OCI-LY7 (cell line): ENCODE measurements at regions not wholly inside any gene's neighbourhood (a gene's known extent, or its start where the extent isn't known, plus 50 kb on each side); places are given as distances from the start of the nearest gene placed in this dataset.

Experiments
- EZH2phosphoT487 ChIP-seq: fragments of 200-600 bp; sonication (generic); IDR thresholded peaks from 2 replicates; pipeline ENCODE4 v1.6.1; 2018; ENCODE audit warnings: low read depth, borderline replicate concordance, mild to moderate bottlenecking, mixed run types, antibody characterized with exemption, low read length, moderate library complexity, mixed read lengths
- TF ChIP-seq, protein P1 (sequence below): fragments of 200-600 bp; sonication (generic); conservative IDR thresholded peaks from 2 replicates; pipeline ENCODE4 v1.5.1; 2014; ENCODE audit warnings: mild to moderate bottlenecking, antibody characterized with exemption, low read length, moderate library complexity, mixed read lengths

DNA sequence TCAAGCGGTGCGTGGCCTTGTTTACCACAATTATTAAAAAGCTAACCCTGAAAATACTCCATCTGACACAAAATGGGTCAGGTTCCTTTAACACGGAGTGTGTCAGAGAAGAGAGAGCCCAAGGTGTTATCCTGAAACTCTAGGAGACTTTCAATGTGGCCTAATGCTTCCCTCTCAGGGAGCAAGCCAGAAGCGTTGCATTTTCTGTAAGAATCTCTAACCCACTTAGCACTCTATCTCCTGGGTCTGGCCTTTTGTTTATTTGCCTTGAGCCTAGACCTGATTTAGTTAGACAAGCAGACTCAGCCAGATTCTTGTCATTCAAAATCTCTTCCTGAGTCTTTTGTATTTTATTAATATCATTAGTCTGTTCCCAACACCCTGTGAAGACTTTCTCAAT is 184.0 kb upstream of the SYT1 start:
- TF ChIP-seq, protein P1, sequence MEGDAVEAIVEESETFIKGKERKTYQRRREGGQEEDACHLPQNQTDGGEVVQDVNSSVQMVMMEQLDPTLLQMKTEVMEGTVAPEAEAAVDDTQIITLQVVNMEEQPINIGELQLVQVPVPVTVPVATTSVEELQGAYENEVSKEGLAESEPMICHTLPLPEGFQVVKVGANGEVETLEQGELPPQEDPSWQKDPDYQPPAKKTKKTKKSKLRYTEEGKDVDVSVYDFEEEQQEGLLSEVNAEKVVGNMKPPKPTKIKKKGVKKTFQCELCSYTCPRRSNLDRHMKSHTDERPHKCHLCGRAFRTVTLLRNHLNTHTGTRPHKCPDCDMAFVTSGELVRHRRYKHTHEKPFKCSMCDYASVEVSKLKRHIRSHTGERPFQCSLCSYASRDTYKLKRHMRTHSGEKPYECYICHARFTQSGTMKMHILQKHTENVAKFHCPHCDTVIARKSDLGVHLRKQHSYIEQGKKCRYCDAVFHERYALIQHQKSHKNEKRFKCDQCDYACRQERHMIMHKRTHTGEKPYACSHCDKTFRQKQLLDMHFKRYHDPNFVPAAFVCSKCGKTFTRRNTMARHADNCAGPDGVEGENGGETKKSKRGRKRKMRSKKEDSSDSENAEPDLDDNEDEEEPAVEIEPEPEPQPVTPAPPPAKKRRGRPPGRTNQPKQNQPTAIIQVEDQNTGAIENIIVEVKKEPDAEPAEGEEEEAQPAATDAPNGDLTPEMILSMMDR: no peak
- TF ChIP-seq EZH2phosphoT487: no peak
